Fibroblast of lung (primary cell): ENCODE measurements at regions not wholly inside any gene's neighbourhood (a gene's known extent, or its start where the extent isn't known, plus 50 kb on each side); places are given as distances from the start of the nearest gene placed in this dataset.

Source experiments
- DNase-seq, 2 donors: peaks; one replicate each; pipeline versions ENCODE4 v3.0.0 to v3.0.0-alpha.2; 2010; ENCODE audit warnings: low read depth in 2 of 2
- H2AFZ ChIP-seq: 2 replicates; pipeline ENCODE4 v1.5.1; 2012; ENCODE audit warnings: low read length, control low read depth, inconsistent platforms
- H3K27ac ChIP-seq: 2 replicates; pipeline ENCODE4 v1.5.1; 2011; ENCODE audit warnings: low read length, control low read depth; ENCODE audit not compliant: insufficient read depth
- H3K27me3 ChIP-seq: 2 replicates; pipeline ENCODE4 v1.5.1; 2011; ENCODE audit warnings: mild to moderate bottlenecking, low read length; ENCODE audit not compliant: control insufficient read depth, insufficient read depth
- H3K36me3 ChIP-seq: 2 replicates; pipeline ENCODE4 v1.5.1; 2011; ENCODE audit warnings: low read length; ENCODE audit not compliant: control insufficient read depth, insufficient read depth
- H3K4me1 ChIP-seq: 2 replicates; pipeline ENCODE4 v1.5.1; 2011; ENCODE audit warnings: low read length; ENCODE audit not compliant: control insufficient read depth, insufficient read depth; ENCODE audit errors: extremely low read depth
- H3K4me2 ChIP-seq: 2 replicates; pipeline ENCODE4 v1.5.1; 2011; ENCODE audit warnings: low read length, control low read depth; ENCODE audit not compliant: insufficient read depth; ENCODE audit errors: extremely low read depth
- H3K4me3 ChIP-seq, 4 experiments: fragments of 200-600 bp in 1 of 4; sonication (generic) in 1 of 4; replicated peaks in 1 of 4; 2 replicates each; pipeline ENCODE4 v1.5.1; 2011 to 2016; ENCODE audit warnings: low read length in 4 of 4, low read depth in 3 of 4, mild to moderate bottlenecking in 3 of 4, control low read depth in 2 of 4, inconsistent platforms in 1 of 4, mixed read lengths in 1 of 4; ENCODE audit not compliant: insufficient read depth in 1 of 4; ENCODE audit errors: control extremely low read depth in 1 of 4
- H3K79me2 ChIP-seq: 2 replicates; pipeline ENCODE4 v1.5.1; 2012; ENCODE audit warnings: mild to moderate bottlenecking, low read length, inconsistent platforms; ENCODE audit not compliant: control insufficient read depth, insufficient read depth
- H3K9ac ChIP-seq: 2 replicates; pipeline ENCODE4 v1.5.1; 2011; ENCODE audit warnings: mild to moderate bottlenecking, low read length, control low read depth; ENCODE audit not compliant: insufficient read depth
- H3K9me3 ChIP-seq: 2 replicates; pipeline ENCODE4 v1.5.1; 2012; ENCODE audit warnings: low read depth, low read length; ENCODE audit not compliant: control insufficient read depth, insufficient read depth
- H4K20me1 ChIP-seq: 2 replicates; pipeline ENCODE4 v1.5.1; 2011; ENCODE audit warnings: low read length; ENCODE audit not compliant: control insufficient read depth, insufficient read depth; ENCODE audit errors: extremely low read depth
- CTCF ChIP-seq, 2 donors: IDR thresholded peaks in 1 of 2; conservative IDR thresholded peaks in 1 of 2; 1 replicate in 1 of 2; 2 replicates in 1 of 2; pipeline ENCODE4 v1.5.1; 2011 to 2012; ENCODE audit warnings: low read length in 2 of 2, control low read depth in 1 of 2, inconsistent platforms in 1 of 2, low read depth in 1 of 2, mild to moderate bottlenecking in 1 of 2
- EZH2 ChIP-seq: IDR thresholded peaks from 2 replicates; pipeline ENCODE4 v1.5.1; 2012; ENCODE audit warnings: low read length, control low read depth, mild to moderate bottlenecking; ENCODE audit errors: missing control alignments

- no peak overlapping the region for H2AFZ ChIP-seq
- H3K27ac ChIP-seq: no peak overlapping the region
- no peak overlapping the region for H3K4me3 ChIP-seq
- DNase-seq: no peak
- H3K4me1 ChIP-seq: peaks cover 18% of the 10 kb centered on the region
- H3K79me2 ChIP-seq: no peaks in the 10 kb centered on the region
- TF ChIP-seq CTCF (conservative IDR thresholded peaks at IDR 0.05 in 1 of 2, IDR thresholded peaks at IDR 0.05 in 1 of 2; ENCODE audit: low read depth in 1 of 2, low read length in 2 of 2): no peak
- no peak for TF ChIP-seq EZH2
- no peak overlapping the region for H3K4me2 ChIP-seq
- H4K20me1 ChIP-seq: no peaks in the 10 kb centered on the region
- H3K9me3 ChIP-seq: no peaks in the 10 kb centered on the region
- no peak overlapping the region for H3K9ac ChIP-seq
- H3K36me3 ChIP-seq: no peaks in the 10 kb centered on the region
- no peaks in the 10 kb centered on the region for H3K27me3 ChIP-seq
These were observed 206.3 kb upstream of the S1PR3 start for GRCh38 chr9:88784960-88785359.

GRCh38 chr9:88786291-88787079, 204.8 kb upstream of the S1PR3 start:
- no peaks in the 10 kb centered on the region for H3K27me3 ChIP-seq
- TF ChIP-seq EZH2 (no peak), CTCF (conservative IDR thresholded peaks at IDR 0.05 in 1 of 2, IDR thresholded peaks at IDR 0.05 in 1 of 2; ENCODE audit: low read depth in 1 of 2, low read length in 2 of 2) (no peak)
- H3K4me2 ChIP-seq: no peak overlapping the region
- no peaks in the 10 kb centered on the region for H4K20me1 ChIP-seq
- no peak overlapping the region for H3K4me3 ChIP-seq
- H3K9me3 ChIP-seq: no peaks in the 10 kb centered on the region
- no peak overlapping the region for H3K27ac ChIP-seq
- no peaks in the 10 kb centered on the region for H3K79me2 ChIP-seq
- no peak overlapping the region for H3K9ac ChIP-seq
- H2AFZ ChIP-seq: no peak overlapping the region
- H3K36me3 ChIP-seq: no peaks in the 10 kb centered on the region
- peaks cover 19% of the 10 kb centered on the region for H3K4me1 ChIP-seq
- DNase-seq: peak; percentile 69 to 77

GRCh38 chr9:88789785-88790184, 201.5 kb upstream of the S1PR3 start:
- Histone ChIP-seq H3K4me2 (no peak overlapping the region), H3K27me3 (no peaks in the 10 kb centered on the region), H3K27ac (no peak overlapping the region), H3K9ac (no peak overlapping the region), H3K79me2 (no peaks in the 10 kb centered on the region), H2AFZ (no peak overlapping the region), H3K36me3 (no peaks in the 10 kb centered on the region), H4K20me1 (no peaks in the 10 kb centered on the region), H3K4me3 (no peak overlapping the region), H3K4me1 (peaks cover 10% of the 10 kb centered on the region), H3K9me3 (no peaks in the 10 kb centered on the region)
- DNase-seq: peak in 1 of 2 donors; percentile 96
- TF ChIP-seq CTCF (conservative IDR thresholded peaks at IDR 0.05 in 1 of 2, IDR thresholded peaks at IDR 0.05 in 1 of 2; ENCODE audit: low read depth in 1 of 2, low read length in 2 of 2): no peak
- TF ChIP-seq EZH2: no peak
